GM19468 (cell line): ENCODE measurements at regions not wholly inside any gene's neighbourhood (a gene's known extent, or its start where the extent isn't known, plus 50 kb on each side); places are given as distances from the start of the nearest gene placed in this dataset.
A peak's percentile ranks its signal among the peaks of the same experiment; 100 is the strongest.
"Not testable (repeated sequence)": the region's sequence is repeated elsewhere in the genome, so short reads cannot be mapped to it uniquely, and the experiment has no call there.

Experiments used
- ATAC-seq: cut with Tn5 transposase; IDR thresholded peaks from one replicate; pipeline ENCODE4 v1.9.1; 2021; ENCODE audit warnings: mild to moderate bottlenecking, moderate library complexity, moderate number of reproducible peaks; ENCODE audit not compliant: unreplicated experiment; ENCODE audit errors: extremely low read depth

GRCh38 chr7:85316489-85316888 is 129.6 kb upstream of the SEMA3D start:
- ATAC-seq: no peak

- ATAC-seq: no peak
Measured at GRCh38 chr7:85310301-85310700, 123.4 kb upstream of the SEMA3D start.

- no peak for ATAC-seq
Measured at GRCh38 chr7:85306115-85306514, 119.3 kb upstream of the SEMA3D start.

GRCh38 chr7:85294176-85294575 is 107.3 kb upstream of the SEMA3D start:
- ATAC-seq: no peak

DNA sequence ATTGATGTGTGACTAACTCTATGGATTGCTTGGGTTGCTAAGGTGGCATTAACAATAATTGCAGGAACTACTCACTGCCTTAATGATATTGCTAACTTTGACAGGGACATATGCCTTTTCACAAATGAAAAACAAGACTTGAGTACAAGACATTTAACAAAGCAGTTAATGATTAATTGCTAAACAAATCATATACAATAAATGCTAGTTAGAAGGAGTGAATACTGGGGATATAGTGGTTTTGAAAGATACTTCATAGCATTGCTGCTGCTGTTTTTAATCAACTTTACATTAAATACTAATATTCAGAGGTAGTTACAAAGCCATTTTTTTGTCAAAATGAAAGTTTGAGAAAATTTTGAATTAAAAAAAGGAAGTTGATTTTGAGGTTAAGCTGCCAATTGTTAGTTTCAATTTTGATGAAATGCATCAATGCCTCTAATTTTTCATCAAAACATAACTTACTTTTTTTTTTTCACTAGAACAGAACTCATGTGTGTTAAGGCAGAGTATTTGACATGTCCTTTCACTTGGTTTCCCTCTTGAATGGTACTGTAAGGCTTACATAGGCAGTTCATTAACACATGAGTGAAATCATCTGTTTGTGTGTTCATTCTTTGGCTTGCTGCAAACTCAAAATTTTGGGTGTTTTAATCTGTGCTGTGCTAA is 106.2 kb upstream of the SEMA3D start:
- ATAC-seq: peak; percentile 27

DNA sequence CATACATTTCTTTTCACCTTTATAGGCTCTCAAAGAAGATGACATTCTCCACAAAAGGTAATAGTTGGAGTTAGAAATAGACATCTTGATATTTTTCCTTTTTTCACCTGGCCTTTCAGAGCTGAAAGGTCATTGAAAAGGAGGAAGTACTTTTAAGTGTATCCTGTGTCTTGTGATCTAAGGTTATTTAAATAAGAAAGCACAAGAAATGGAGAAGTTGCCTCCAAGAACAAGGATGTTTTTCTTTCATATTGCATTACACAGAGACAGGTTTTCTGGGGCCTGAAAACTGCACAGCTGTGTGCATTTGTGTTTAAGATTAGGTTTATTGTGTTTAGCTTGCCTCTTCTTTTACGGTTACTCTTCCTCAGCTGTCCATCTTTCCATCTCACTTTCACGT is 103.4 kb upstream of the SEMA3D start:
- peak; percentile 57 for ATAC-seq

- ATAC-seq: no peak
Measured at GRCh38 chr7:85289279-85289678, 102.4 kb upstream of the SEMA3D start.

GRCh38 chr7:85287106-85287825 is 100.4 kb upstream of the SEMA3D start:
- ATAC-seq: no peak

- no peak for ATAC-seq
Measured at GRCh38 chr7:85286446-85286845, 99.6 kb upstream of the SEMA3D start.

DNA sequence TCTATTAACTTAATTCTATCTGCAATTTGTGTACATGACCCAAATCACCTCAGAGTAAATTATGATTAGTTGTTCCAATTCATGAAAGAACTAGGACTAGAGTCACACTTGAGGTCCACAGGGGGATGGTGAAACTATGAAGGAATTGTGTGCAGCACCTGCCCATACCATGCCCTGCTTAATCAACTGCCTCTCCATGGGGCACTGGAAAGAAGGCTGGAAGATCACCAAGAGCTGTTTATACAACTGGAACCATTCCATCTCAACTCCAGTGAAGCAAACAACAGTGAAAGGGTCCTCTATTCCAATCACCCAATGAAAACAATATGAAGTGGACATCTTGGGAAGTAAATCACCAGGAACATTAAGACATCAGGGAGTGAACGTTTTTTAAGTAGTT is 98.7 kb upstream of the SEMA3D start:
- ATAC-seq: no peak

DNA sequence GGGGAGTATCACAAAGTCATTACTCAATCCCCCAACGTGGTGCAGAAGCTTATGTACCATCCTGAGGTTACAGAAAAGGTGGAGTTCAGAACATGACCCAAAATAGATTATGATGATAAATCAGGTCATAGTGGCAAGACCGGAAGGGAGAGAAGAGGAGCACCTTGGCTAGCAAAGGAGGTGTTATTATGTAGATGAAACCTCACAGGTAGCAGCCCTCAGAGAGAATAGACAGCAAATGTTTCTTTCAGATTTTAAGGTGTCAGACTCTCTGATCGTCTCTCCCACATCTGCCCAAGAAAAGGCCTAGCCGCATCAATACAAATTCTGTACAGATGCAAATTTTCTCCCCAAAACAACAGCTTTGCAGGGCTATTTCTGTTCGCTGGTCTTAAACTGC is 88.3 kb upstream of the SEMA3D start:
- ATAC-seq: no peak

DNA sequence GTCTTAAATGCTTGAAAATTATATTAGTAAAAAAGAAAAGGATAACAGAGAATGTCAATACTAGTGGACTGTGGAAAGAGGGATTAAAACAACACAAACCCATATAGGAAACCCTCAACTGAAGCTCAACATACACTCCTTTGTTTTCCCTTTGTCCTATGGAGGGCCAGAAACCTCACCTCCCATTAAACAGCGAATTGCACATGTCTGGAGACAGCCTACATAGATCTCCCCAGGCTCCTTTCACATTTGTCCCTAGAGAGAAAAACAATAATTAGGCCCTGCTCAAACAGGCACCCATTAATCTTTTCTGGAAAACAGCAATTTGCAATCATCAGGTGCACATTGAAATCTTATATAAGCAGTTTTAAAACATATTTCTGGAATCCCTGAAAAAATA is 87.6 kb upstream of the SEMA3D start:
- no peak for ATAC-seq

DNA sequence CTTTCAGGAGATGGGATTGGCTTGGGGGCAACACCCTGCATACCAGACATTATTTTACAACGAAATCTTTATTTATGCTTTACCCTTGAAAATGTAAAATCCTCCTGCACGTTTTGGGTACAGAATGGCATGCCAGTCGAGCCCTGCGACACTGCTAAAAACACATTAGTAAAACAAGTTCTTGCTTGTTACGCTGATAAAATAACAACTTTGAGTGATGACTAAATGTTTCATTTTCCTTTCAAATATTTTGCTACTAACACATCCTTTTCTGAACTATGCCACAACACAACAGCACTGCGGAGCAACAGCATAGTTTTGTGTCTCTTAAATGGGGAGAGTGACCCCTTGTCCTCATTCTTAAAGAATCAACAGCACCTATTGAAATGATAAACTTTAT is 76.0 kb upstream of the SEMA3D start:
- ATAC-seq: no peak

- no peak for ATAC-seq
Measured at GRCh38 chr7:85261336-85261735, 74.5 kb upstream of the SEMA3D start.

DNA sequence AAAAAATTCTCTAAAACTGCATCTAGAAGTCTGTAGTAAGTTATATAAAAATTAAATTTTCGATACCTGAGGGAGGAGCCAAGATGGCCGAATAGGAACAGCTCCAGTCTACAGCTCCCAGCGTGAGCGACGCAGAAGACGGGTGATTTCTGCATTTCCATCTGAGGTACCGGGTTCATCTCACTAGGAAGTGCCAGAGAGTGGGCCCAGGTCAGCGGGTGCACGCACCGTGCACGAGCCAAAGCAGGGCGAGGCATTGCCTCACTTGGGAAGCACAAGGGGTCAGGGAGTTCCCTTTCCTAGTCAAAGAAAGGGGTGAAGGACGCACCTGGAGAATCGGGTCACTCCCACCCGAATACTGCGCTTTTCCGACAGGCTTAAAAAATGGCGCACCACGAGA is 62.9 kb upstream of the SEMA3D start:
- ATAC-seq: not testable (repeated sequence)

- ATAC-seq: no peak
Measured at GRCh38 chr7:85239109-85239508, 52.3 kb upstream of the SEMA3D start.

DNA sequence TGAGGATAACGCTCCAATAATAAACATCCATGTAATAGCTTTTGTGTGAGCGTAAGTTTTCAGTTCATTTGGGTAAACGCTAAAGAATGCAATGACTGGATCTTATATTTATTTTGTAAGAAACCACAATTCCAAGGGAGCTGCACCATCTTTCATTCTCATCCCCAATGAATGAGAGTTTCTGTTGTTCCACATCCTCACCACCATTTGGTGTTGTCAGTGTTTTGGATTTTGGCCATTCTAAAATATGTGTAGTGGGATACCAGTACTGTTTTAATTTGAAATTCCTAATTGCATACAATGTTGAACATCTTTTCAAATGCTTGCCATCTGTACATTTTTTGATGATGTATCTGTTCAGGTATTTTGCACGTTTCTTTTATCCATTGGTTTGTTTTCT is 50.9 kb upstream of the SEMA3D start:
- ATAC-seq: no peak
